ENCODE measurements at regions not wholly inside any gene's neighbourhood (a gene's known extent, or its start where the extent isn't known, plus 50 kb on each side); places are given as distances from the start of the nearest gene placed in this dataset.

GRCh38 chr17:34843682-34844081 lies 117.6 kb downstream of the CCT6B start:
- Mint-ChIP-seq H3K36me3 (ENCODE audit: low read depth) (no peaks in the 10 kb centered on the region), H3K27me3 (no peaks in the 10 kb centered on the region), H3K4me1 (ENCODE audit: low read depth) (peaks cover 15% of the 10 kb centered on the region), H3K9me3 (no peaks in the 10 kb centered on the region), H3K27ac (no peak overlapping the region), H3K4me3 (no peak overlapping the region)
- no peak for DNase-seq
- intact Hi-C loops (cut with micrococcal nuclease) = no loop called here
- no peak for TF ChIP-seq CTCF (IDR thresholded peaks at IDR 0.05)
- CTCF ChIA-PET = no interaction called here
- POLR2A ChIA-PET = no interaction called here
- no peak for ATAC-seq

- H3K27me3 Mint-ChIP-seq = no peaks in the 10 kb centered on the region
- TF ChIP-seq CTCF (IDR thresholded peaks at IDR 0.05) = no peak
- H3K4me3 Mint-ChIP-seq = no peak overlapping the region
- no peaks in the 10 kb centered on the region for H3K9me3 Mint-ChIP-seq
- peaks cover 15% of the 10 kb centered on the region for H3K4me1 Mint-ChIP-seq (ENCODE audit: low read depth)
- intact Hi-C loops (cut with micrococcal nuclease) = no loop called here
- POLR2A ChIA-PET = no interaction called here
- ATAC-seq (no peak), DNase-seq (no peak)
- no peak overlapping the region for H3K27ac Mint-ChIP-seq
- CTCF ChIA-PET = no interaction called here
- no peaks in the 10 kb centered on the region for H3K36me3 Mint-ChIP-seq (ENCODE audit: low read depth)
These were observed 119.0 kb downstream of the CCT6B start for GRCh38 chr17:34842235-34842634.

GRCh38 chr17:34841467-34841866 lies 119.8 kb downstream of the CCT6B start:
- ChIA-PET POLR2A (no interaction called here), CTCF (no interaction called here)
- no peaks in the 10 kb centered on the region for H3K36me3 Mint-ChIP-seq (ENCODE audit: low read depth)
- ATAC-seq (no peak), DNase-seq (no peak)
- no peaks in the 10 kb centered on the region for H3K9me3 Mint-ChIP-seq
- peaks cover 15% of the 10 kb centered on the region for H3K4me1 Mint-ChIP-seq (ENCODE audit: low read depth)
- no peak overlapping the region for H3K4me3 Mint-ChIP-seq
- TF ChIP-seq CTCF (IDR thresholded peaks at IDR 0.05) = no peak
- no peak overlapping the region for H3K27ac Mint-ChIP-seq
- intact Hi-C loops (cut with micrococcal nuclease) = no loop called here
- no peaks in the 10 kb centered on the region for H3K27me3 Mint-ChIP-seq

GRCh38 chr17:34840750-34841149 lies 120.5 kb downstream of the CCT6B start:
- no peaks in the 10 kb centered on the region for H3K27me3 Mint-ChIP-seq
- H3K4me1 Mint-ChIP-seq (ENCODE audit: low read depth) = peaks cover 15% of the 10 kb centered on the region
- H3K27ac Mint-ChIP-seq = peak overlapping the region; percentile 17
- intact Hi-C loops (cut with micrococcal nuclease) = no loop called here
- DNase-seq (no peak), ATAC-seq (no peak)
- POLR2A ChIA-PET = no interaction called here
- no peak overlapping the region for H3K4me3 Mint-ChIP-seq
- no peak for TF ChIP-seq CTCF (IDR thresholded peaks at IDR 0.05)
- CTCF ChIA-PET = no interaction called here
- no peaks in the 10 kb centered on the region for H3K9me3 Mint-ChIP-seq
- no peaks in the 10 kb centered on the region for H3K36me3 Mint-ChIP-seq (ENCODE audit: low read depth)

GRCh38 chr17:34837876-34838478 lies 123.3 kb downstream of the CCT6B start:
- intact Hi-C loops (cut with micrococcal nuclease) = no loop called here
- H3K9me3 Mint-ChIP-seq = no peaks in the 10 kb centered on the region
- no peak for TF ChIP-seq CTCF (IDR thresholded peaks at IDR 0.05)
- no peak for ATAC-seq
- H3K4me1 Mint-ChIP-seq (ENCODE audit: low read depth) = peaks cover 15% of the 10 kb centered on the region
- peaks cover 3% of the 10 kb centered on the region for H3K27me3 Mint-ChIP-seq
- H3K27ac Mint-ChIP-seq = no peak overlapping the region
- H3K4me3 Mint-ChIP-seq = no peak overlapping the region
- no peak for DNase-seq
- H3K36me3 Mint-ChIP-seq (ENCODE audit: low read depth) = no peaks in the 10 kb centered on the region
- ChIA-PET CTCF (no interaction called here), POLR2A (no interaction called here)
